COLO829 (cell line): ENCODE measurements at regions not wholly inside any gene's neighbourhood (a gene's known extent, or its start where the extent isn't known, plus 50 kb on each side); places are given as distances from the start of the nearest gene placed in this dataset.

ENCODE experiments used
- DNase-seq: peaks from one replicate; pipeline ENCODE4 v3.0.0; 2012; ENCODE audit warnings: low spot score

GRCh38 chr11:131232261-131232660 lies 138.2 kb upstream of the NTM start:
- no peak for DNase-seq

- DNase-seq: no peak
Observed at GRCh38 chr11:131234221-131234620, 136.2 kb upstream of the NTM start.

- DNase-seq: no peak
Observed at GRCh38 chr11:131235328-131236298, 134.8 kb upstream of the NTM start.

DNA sequence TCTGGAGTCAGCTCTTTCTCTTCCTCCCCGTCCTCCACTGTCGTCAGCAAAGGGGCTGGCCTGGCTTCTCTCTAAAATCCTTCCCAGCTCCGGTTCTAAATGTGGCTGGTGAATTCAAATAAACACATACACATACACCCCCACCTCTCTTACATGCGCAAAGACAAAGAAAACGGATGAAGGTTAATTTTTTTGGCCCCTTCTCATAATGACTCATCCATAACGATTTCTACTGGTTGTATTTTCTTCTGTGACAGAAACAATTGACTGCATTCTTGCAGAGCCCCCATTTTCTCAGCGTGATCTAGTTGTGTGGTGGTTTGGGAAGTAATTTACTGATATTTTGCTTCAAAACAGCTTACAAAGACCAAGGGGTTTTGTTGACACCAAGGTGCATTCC lies 130.0 kb upstream of the NTM start:
- no peak for DNase-seq

DNA sequence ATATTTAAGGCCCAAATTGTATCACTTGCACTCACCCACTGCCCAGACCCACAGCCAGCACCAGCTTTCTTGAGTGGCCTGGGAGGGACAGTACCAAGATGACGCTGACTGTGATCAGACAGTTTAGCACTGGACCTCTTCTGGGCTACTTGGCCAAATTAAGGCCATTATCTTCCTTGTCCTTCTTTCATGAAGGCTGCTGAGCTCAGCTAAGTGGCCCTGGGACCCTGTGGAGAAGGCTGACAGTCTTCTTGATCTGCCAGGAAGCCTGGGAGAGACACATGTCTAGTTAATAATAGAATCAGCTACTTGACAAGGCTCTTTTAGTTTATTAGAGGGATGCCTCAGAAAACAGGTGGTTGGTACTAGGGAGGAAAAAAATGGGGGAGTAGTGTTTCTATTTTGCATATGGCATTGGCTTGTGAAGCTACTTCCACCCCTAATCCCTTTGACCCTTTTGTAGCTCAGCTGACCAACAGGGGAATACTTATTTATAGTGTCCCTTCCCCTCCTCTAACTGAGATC lies 127.9 kb upstream of the NTM start:
- no peak for DNase-seq

GRCh38 chr11:131246156-131246555 lies 124.3 kb upstream of the NTM start:
- DNase-seq: no peak

DNA sequence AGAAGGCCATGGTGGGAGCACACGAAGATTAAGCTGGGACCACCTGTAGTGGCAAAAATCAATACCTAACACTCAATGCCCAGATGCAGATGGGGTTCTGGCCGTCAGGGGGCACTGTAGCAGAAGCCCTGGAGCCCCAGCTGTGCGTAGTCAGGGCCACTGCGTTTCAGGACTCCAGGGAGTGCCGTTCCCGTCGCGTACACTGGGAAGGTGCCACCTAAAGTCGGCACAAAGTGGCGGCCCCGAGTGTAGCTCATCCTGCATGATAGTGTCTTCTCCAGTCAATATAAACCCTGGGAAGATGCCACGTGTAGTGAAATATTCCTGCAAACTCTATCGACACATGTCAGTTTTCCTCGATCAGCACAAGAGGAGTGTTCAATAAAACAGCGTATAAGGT lies 123.8 kb upstream of the NTM start:
- DNase-seq: no peak

DNA sequence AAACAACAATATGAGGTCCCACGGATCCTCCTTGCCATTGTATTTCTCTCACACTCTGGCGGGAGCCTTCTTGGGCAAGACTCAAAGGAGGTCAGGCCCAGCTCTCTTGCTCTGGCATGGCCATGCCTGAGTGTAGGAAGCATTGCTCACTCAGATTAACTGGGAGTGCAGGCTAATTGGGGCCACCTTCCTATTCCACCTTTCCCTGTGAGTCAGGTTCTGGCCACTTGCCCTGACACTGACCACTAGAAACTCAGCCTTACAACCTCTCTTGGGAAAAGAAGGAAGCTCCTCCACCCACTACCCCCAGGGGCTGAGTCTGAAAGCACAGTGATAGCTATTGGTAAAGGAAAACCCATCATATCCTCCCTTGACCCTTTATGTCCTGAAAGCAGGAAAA lies 121.8 kb upstream of the NTM start:
- DNase-seq: no peak

- no peak for DNase-seq
Observed at GRCh38 chr11:131253142-131253655, 117.2 kb upstream of the NTM start.

DNA sequence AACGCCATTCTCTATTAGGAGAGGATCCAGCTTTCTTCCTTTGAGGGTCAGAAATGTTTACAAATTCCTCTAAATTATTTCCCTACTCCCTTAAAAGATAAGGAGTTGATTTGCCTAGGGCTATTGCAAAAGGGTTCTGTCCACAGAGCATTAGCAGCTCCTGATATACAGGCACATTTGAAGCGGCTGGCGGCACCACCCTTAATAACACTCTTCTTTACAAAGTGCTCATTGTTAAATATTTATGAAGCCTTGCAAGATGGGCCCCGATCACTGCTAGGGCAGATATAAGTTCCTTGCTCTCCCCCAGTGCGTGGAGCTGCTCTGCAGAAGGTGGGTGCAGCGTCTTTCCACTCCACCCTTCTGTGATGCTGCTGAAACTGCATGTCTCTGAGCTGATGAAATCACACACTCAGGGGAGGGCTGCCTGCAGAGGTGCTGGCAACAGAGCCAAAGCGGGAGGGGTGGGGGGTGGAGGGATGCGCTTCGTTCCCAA lies 116.7 kb upstream of the NTM start:
- no peak for DNase-seq

DNA sequence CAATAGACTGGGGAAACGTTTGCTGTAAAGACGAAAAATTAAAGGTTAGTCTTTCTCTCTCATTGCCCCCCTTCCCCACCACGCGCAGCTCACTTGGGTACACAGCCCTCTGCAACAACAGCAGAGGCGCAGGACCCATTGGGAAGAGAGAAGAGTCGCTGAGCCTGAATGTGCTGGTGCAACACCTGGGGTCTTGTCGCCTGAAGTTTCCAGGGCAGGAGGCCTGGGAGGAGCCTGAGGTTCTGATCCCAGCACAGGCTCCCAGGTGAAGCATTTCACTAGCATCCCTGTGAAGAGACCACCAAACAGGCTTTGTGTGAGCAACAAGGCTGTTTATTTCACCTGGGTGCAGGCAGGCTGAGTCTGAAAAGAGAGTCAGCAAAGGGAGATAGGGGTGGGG lies 116.2 kb upstream of the NTM start:
- DNase-seq: no peak

DNA sequence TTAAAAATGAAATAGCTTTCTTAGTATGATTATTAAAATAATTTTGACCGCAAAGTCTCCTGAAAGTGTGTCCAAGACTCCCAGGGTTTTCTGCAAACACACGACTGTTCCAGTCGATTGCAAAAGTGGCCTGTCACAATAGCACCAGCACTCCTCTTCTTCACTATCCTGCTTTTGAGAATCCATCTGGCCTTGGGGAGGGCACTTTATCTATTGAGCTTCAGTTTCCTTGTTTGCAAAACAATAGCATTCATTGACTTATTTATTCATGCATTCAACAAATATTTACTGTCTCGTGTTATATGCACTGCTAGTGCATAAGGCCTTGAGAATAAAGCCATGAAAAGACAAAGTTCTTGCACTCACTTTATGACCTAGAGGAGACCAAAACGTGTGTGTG lies 96.2 kb upstream of the NTM start:
- DNase-seq: no peak

DNA sequence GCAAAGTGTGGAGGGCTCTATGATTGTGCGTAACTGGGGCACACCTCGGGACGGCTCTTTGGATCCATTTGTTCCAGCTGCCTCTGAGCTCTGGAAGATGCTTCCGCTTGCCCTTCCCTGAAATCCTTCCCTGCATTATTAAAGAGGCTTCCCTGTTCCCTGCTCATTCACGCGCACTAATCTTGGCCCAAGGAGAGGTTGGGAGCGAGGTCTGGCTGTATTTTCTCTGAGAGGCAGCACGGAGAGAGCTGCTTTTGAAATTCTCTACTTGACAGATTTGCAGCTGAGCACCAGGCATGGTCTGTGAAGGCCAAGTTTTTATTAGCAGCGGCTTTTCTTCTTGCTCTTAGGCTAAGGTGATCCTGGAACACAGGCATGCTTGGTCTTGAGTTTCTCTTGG lies 94.8 kb upstream of the NTM start:
- no peak for DNase-seq

GRCh38 chr11:131278472-131278871 lies 91.9 kb upstream of the NTM start:
- no peak for DNase-seq

DNA sequence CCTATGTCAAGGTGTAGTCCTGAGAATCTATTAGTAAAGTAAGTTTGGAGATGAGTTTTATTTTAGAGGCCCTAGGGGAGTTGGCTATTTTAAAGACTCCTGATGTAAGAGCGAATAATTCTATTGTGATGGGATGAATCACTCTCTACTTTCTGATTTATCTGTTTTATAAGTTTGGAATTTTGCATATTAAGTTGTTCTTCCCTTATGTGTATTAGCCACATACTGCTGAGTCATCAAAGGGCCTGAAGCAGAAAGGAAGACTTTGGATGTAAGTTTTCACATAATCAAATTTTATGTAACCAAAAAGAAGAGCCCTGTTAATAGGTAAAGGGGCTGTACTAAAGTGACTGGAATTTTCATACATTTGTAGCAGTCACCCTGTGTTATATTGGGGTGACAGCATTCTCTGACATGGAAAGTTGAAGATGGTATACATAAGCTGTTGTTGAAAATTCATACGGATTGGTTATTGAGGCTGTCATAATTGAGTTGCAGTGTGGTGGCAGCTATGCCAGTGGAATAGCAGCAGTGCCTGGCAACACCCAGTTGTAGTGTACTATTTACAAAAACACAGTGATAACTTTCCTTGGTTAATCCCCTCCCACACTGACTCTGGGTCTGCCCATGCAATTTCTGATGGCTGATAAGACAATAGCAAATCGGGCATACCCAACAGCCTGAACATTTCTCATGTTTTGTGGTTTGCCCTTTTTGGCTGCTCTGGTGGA lies 90.6 kb upstream of the NTM start:
- no peak for DNase-seq

GRCh38 chr11:131281316-131281715 lies 89.1 kb upstream of the NTM start:
- no peak for DNase-seq

GRCh38 chr11:131284041-131284440 lies 86.4 kb upstream of the NTM start:
- DNase-seq: no peak

GRCh38 chr11:131288521-131289091 lies 81.8 kb upstream of the NTM start:
- DNase-seq: no peak

DNA sequence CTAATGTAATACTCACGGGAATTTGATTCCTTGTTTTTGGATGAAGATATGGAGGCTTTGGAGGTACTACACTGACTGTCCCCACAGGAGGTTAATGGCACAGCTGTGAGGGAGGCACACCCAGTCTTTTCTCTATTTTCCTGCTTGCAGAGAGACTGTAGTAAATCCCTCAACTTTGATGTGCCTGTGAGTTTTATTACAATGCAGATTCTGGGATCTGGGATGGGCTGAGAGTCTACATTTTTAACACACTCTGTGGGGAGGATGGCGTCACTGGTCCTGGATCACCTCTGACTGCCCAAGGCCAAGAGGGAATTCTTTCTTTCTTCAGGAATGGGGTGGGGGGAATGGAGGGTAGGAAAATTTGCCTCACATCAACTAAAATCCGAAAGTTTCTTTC lies 80.2 kb upstream of the NTM start:
- no peak for DNase-seq

- DNase-seq: no peak
Observed at GRCh38 chr11:131295986-131296385, 74.4 kb upstream of the NTM start.

GRCh38 chr11:131297441-131297840 lies 73.0 kb upstream of the NTM start:
- no peak for DNase-seq
